Posterior vena cava (tissue), 2 donors: ENCODE measurements at regions not wholly inside any gene's neighbourhood (a gene's known extent, or its start where the extent isn't known, plus 50 kb on each side); places are given as distances from the start of the nearest gene placed in this dataset.

ENCODE experiments used
- DNase-seq: peaks from one replicate; pipeline ENCODE4 v3.0.0-alpha.2; 2020; ENCODE audit warnings: low spot score
- intact Hi-C, 2 donors: fragments of 100-400 bp; cut with DNase I; formaldehyde crosslinking; loops; one replicate each; pipeline versions ENCODE4 v1.14.1 to v1.14.2; 2022 to 2023
- donor health status: DM: yes; HTN: yes; CAD: no.
- donor health status: DM: yes; HTN: yes; CAD: no.

DNA sequence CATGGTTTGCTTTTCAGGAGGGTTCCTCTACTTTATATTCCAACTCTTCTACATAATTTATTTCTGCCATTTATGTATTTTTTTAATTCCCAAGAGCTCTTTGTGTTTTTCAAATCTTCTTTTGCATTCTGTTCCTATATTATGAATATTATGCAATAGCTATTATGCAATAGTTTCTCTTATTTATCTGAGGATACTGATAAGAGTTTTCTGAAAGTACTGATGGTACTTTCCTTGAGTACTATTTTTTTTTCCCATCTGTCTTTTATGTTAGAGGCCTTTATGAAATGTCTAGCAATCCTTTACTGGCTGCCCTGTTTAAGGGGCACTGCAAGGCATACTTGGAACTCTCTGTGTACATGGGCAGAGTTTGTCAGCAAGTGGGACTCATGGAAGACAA, 93.4 kb downstream of the SLC41A2 start:
- intact Hi-C loops = no loop called here
- DNase-seq = no peak

DNA sequence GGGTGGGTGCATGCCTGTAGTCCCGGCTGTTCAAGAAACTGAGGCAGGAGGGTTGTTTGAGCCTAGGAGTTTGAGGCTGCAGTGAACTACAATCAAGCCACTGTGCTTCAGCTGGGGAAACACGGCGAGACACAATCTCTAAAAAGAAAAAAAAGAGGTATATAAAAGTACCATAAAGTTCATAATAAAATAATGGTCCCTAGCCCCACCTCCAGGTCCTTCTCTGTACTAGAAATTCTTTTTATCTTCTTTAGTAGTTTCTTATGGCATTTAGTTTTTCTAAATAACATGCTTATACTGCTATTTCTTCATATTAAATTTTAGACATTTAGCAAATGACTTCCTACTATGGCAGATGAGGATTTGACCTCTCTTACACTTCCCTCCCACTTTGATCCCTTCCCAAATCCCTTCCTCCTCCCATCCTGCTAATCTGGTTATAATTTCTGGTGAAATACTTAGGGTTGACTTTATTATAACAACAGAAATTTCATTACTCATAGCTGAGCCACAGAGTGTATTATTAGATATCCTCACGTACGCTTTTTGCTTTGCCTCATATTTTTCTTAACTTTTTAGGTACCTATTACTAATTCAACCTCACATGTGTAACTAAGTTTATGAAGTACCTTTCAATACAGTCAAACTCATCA, 94.7 kb downstream of the SLC41A2 start:
- intact Hi-C loops = no loop called here
- DNase-seq = no peak

DNA sequence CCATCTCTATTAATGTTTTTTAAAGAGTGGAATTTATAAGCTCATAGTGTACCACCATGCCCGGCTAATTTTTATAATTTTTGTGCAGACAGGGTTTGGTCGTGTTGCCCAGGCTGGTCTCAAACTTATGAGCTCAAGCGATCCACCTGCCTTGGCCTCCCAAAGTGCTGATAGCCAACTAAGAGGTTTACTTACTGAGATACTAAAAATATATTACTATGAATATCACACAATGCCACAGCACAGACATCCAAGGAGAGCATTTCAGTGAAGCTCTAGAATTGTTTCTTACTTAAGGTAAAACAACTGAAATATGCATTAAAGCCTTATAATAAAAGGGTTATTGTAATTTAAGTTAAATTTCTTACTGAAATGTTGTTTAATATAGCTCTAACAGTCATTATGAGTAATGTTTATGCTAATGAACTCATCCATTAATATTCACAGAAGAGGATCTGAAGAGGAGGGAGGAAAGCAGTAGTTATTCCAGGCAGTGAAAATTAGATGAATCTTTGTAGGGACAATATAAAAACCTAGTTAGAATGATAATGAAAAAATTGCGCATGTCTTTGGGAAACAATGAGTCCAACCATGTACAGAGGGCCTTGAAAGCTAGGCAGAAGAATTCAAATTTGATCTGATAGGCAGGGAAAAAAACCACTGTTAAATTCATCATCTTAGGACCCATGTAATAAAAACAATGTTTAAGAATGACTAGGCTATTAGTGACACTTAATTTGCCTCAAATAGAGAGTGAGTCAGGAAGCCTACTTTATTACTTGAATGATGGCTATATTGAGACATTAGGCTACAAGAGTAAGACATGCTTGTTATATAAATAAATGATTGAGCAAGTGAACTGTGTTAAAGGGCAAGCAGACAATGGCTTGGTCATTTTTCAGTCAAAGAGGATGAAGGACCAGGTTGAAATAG, 99.2 kb downstream of the SLC41A2 start:
- no peak for DNase-seq
- intact Hi-C loops = no loop called here

DNA sequence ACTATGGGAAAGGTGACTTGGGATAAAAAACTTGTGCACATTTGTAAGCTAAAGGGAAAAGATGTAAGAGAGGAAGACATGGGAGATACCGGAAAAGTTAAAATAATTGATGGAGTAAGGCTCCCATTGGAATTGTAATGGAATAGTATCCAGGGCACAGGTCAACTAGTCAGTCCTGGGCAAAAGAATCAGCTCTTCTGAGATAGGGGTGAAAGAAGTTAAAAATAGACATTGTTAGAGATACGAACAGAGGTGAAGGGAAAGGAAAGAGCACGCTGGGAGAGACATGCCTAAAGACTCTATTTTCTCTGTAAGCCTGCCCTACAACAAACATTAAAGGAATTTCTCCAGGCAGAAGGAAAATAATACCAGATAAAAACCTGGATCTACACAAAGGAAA, 101.6 kb downstream of the SLC41A2 start:
- DNase-seq = no peak
- intact Hi-C loops = no loop called here

DNA sequence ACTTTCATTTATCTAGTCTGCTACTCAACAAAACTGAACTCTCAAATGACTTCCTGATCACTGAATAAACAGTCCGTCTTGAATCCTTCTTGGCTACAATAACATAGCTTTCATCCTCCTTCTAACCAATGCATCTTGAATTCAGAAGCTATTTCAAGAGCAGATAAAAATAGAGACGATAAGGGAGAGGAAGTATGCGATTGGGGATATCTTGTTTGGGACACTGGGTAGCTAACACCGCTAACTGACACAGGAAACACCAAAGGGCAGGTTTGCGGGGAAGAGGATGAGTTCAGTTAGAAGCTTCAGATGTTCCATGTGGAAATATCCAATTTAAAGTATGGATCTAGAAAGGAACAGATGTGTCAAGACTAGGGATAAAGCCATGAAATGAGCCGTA, 102.5 kb downstream of the SLC41A2 start:
- no peak for DNase-seq
- intact Hi-C loops = no loop called here

DNA sequence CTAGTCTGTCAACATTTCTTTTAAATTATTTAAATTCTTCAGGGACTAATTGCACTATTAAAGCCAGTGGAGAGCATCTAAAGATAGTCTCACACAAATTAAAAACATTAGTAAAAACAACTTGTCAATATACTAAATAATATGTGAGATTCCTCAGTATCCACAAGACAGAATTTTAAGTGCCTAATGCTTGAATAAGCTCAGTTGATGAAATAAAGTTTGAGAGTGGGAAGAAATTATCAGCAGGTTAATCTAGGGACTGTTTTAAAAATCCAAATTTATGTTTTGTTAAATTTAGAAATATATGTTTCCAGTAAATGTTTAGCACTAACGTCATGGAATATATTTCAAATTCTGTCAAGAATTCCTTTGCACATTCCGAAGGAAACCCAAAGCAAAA, 105.2 kb downstream of the SLC41A2 start:
- intact Hi-C loops = no loop called here
- DNase-seq = no peak

DNA sequence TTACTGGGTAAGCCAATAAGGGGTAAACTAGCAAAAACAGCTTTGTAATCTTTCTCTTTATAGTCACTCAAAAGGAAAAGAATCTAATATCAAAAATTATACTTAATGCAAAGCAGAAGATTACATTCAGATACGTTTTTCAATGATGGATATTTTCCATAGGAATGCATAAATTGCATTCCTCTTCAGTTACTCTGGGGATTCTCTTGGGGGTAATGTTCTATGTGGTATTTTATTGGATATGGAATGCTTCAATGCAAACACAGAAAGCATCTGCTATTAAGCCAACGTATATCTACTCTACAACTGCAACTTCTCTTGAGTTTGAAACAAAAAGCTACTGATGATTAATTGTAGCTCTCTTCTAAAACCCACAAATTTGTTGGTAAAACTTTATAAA, 106.0 kb downstream of the SLC41A2 start:
- DNase-seq = no peak
- intact Hi-C loops = no loop called here

DNA sequence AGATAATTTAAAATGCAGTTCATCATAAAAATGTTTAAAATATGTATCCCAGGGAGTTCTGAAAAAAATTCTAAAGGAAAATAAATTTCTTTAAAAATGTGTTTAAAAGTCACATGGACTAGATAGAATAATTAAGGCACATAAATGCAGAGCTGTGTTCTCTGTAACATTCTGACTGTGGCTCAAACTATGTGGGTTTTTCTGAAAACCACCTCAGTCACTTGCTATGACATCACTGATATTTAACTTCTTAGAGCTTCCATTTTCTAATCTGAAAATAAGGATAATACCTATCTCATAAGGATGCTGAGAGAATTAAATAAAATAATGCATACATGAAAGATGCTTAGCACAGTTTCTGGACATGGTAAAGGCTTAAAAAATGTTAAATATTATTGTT, 107.3 kb downstream of the SLC41A2 start:
- no peak for DNase-seq
- intact Hi-C loops = no loop called here

DNA sequence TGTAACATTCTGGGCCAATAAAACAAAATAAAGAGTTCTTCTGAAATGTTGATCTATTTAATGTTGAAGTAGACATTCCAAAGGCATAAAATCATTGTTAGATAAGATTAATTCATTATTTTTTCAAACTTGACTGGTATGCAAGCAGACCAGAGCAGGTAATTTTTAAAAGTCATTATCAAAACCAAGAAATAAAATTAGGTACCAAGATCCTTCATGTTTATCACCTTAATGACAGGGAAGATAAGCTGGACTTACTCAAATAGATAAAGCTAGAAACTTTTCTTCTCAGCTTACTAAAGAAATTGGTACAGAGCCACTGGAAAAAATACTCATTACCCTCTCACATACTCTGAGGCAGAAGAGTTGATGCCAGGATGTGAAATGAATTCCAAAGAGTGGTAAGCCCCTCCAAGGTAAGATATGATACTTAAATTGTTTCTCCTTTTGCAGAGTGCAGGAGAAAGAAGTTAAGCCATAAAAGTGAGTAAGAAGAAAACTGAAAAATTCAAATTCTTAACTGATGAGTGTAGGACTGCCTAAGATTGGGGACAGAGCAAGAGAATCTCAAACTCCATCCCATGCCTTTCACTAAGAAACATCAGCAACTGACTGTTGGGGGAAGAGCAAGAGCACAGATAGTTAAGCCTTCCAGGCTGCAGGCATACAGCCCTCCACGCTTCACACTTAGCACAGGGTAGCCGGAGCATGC, 111.9 kb downstream of the SLC41A2 start:
- no peak for DNase-seq
- intact Hi-C loops = no loop called here

DNA sequence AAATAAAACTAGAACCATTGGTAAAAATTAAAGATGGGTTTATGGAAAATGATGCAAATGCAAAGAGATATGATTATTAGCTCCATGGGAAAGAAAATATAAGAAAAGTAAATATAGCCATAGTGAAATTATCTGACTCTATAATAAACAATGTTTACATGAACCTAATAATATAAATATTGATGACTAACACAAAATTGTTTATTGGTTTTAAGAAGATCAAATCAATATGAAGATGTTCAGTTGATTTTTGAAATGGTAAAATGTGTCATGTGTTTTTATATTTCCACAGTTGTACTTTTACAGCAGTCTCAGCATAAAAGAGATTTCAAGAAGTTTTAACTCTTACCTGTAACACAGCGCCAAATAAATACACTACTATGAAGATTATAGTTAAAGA, 114.0 kb downstream of the SLC41A2 start:
- DNase-seq = no peak
- intact Hi-C loops = no loop called here

DNA sequence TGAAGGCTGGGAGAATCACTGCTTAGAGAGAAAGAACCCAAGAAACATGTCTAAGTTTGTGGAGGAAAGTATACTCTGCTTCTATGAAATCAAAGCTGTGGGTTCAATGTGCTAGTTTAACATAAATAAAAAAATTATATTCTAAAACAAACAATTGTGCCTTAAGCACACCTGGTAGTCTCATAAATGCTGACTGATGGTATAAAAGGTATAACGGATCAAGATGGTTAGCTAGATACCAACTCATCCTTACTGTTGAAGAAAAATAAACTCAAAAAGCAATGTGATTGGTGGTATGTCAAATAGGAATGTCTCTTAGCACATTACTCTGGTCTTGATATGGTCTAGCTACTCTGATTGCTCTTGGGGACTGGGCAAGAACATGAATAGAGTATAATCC, 117.8 kb downstream of the SLC41A2 start:
- no peak for DNase-seq
- intact Hi-C loops = no loop called here

DNA sequence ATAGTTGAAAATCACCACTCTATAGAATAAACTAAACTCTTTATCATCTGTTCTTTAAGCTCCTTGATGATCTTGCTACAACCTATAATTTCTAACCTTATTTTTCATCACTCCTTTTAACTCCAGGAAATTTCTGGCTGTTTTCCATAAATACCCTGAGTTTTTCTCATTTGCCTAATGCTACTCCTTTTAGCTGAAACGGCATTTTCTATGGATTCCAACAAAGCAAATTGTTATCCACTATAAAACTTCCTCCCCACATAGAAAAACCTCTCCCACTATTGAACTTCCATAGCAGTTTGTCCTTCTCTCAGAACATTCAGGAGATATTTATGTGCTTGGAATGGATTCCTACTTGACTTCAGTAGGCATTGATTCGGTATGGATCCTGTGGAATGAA, 122.8 kb downstream of the SLC41A2 start:
- no peak for DNase-seq
- intact Hi-C loops = no loop called here

DNA sequence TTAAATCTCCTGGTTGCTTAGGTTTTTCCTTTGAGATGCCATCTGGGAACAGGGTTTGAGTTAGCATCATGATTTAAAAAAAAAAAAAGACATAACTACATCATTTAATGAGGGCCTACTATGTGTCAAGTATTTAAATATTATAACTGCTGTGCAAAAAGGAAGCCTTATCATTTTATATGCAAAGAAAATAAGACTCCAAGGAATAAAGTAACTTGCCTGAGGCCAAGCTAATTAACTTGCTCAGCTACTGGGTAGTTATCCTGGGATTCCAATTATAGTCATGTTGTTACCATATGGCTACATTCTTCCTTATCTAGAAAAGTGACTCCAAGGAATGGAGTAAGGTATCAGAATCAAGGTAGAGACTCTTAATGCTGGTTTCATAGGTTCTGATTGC, 123.5 kb downstream of the SLC41A2 start:
- no peak for DNase-seq
- intact Hi-C loops = no loop called here

DNA sequence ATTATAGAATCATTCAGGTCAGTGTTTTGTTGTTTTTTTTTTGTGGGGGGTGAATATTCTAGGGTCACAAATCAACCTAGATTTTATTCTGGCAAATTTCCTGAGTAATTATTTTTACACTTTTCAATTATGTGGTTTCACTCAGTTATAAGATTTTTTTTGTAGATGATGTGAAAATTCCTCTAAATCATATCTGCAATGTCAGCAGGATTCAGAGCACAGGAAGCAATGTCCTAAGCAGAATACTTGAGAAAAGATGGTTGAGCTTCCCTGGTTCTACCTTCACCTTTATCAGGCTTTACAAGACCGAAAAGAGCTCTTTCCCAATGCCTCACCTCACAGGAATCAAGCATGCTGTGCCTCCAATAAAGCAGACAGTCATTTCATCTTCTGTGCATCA, 124.3 kb downstream of the SLC41A2 start:
- no peak for DNase-seq
- intact Hi-C loops = no loop called here

DNA sequence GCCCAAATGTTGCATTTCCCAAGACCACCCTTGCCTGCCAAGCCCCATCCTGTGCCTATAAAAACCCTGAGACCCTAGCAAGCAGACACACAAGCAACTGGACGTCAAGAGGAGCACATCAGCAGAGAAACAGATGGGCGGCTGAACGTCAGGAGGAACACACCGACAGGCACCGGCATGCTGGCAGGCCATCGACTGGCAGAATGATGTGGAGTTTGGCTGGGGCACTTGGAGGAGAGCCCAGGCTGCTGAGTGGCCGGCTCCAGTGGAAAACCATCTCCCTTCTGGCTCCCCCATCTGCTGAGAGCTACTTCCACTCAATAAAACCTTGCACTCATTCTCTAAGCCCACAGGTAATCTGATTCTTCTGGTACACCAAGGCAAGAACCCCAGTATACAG, 130.1 kb downstream of the SLC41A2 start:
- DNase-seq = no peak
- intact Hi-C loops = no loop called here

DNA sequence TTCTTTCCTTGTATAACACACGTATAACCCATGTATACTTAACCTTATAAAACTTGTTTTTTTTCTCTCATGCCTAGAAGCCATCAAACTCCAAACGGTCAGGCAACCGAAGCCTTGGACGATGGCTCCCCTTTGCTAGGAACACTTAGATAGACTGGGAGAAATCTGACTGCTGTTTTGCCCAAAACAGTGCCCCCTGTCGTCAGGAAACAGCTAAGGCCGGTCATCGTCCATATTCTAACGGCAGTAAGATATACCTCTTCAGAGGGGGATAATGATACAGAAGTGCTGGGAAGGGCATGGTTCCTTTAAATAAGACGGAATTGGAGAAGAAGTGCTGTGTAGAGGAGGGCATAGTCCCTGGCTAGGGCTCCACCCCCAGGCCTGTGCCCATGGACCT, 130.5 kb downstream of the SLC41A2 start:
- no peak for DNase-seq
- intact Hi-C loops = no loop called here

DNA sequence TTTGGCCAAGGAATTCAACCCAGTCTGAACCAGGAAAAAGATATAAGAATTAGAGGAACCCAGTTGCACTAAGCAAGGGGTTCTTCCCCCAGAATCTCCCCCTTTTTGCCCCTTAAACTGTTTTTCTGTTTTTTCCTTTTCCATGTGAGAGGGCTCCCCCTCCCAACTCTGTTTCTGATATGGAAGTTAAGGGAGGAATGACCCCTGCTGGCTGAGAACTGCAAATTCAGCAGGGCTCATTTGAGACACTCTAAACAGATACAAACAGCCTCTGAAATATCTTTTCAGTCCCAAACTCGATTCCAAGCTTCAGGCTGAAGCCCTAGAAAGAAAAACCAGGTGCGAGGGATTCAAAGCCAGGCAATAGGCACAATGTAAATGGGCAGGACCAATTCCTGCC, 132.7 kb downstream of the SLC41A2 start:
- DNase-seq = no peak
- intact Hi-C loops = no loop called here

DNA sequence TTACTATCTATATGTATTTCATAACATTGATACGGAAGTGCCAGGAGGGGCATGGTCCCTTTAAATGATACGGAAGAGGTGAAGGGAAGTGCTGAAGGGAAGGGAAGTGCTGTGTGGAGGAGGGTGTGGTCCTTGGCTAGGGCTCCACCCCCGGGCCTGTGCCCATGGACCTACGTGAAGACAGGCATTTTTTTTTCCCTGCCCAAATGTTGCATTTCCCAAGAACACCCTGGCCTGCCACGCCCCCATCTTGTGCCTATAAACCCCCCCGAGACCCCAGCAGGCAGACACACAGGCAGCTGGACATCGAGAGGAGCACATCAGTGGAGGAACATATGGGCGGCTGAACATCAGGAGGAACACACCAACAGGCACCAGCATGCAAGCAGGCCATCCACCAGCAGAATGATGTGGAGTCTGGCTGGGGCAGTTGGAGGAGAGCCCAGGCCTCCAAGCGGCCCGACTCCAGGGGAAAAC, 134.1 kb downstream of the SLC41A2 start:
- DNase-seq = no peak
- intact Hi-C loops = no loop called here

DNA sequence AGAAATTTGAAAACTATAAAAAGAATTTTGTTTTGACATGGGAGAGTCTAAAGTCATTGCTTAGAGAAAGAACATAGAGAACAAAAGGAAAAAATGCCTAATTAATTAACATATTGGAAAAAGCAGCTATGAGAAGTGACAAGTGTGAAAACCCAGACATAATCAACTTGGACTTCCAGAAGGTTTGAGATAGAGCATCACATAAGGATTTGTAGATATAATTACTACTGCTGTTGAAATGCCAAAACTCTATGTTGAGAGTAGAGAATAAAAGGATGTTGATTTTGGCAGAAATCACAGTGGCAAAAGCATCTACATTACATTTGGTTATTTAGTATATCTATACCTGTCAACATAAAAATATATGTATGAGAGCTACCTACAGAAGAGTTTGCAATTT, 135.1 kb downstream of the SLC41A2 start:
- no peak for DNase-seq
- intact Hi-C loops = no loop called here

DNA sequence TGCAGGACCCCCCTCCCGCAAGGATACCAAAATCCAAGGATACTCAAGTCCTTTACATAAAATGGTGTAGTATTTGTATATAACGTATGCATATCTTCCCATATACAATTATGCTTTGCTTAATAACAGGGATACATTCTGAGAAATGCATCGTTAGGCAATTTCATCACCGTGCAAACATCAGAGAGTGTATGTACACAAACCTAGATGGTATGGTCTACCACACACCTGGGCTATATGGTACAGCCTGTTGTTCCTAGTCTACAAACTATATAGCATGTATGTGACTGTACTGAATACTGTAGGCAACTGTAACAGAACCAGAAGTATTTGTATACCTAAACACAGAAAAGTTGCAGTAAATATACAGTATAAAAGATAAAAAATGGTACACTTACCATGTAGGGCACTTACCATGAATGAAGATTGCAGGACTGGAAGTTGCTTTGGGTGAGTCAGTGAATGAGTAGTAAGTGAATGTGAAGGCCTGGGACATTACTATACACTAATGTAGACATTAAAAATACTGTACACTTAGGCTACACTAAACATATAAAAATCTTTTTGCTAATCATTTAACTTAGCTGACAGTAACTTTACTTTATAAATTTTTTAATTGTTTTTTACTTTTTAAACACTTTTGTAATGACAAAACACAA, 141.1 kb downstream of the SLC41A2 start:
- DNase-seq = no peak
- intact Hi-C loops = no loop called here
